ENCODE measurements at regions not wholly inside any gene's neighbourhood (a gene's known extent, or its start where the extent isn't known, plus 50 kb on each side); places are given as distances from the start of the nearest gene placed in this dataset.
"Not testable (repeated sequence)": the region's sequence is repeated elsewhere in the genome, so short reads cannot be mapped to it uniquely, and the experiment has no call there.

DNA sequence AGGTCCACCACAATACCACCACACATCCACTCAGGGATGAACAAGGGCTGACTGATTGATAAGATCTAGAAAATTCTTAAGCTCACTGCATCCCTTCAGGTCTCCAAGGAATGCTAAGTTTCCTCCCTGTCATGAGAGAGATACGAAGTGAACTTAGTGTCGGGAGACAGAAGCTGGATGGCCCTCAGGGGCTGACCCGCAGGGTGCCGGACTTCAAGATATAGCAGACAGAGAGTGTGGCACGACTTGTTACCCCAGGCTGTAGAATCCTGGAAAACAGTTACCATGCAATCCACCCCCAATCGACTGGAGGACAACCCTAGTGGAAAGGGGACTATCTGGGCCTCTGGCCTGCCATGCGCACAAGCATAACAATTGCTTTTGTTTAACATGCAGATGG, 1217.5 kb upstream of the ATXN8OS start:
- H3K4me1 ChIP-seq (replicated peaks in 1 of 2; ENCODE audit: control insufficient read depth in 2 of 2, insufficient read depth in 2 of 2, low read length in 2 of 2); H3K9me1 ChIP-seq (ENCODE audit: control insufficient read depth, insufficient read depth, low read length); H3K27me3 ChIP-seq (ENCODE audit: control insufficient read depth in 2 of 2, insufficient read depth in 2 of 2, low read length in 2 of 2); H3K4me3 ChIP-seq; FAIRE-seq; H4K20me1 ChIP-seq (replicated peaks; ENCODE audit: control insufficient read depth, insufficient read depth, low read length); DNase-seq (ENCODE audit: extremely low read depth in 1 of 4, low spot score in 3 of 4); BruUV-seq (replicated peaks); H3K36me3 ChIP-seq (ENCODE audit: control insufficient read depth, insufficient read depth, low read length); H3K9ac ChIP-seq (ENCODE audit: insufficient read depth in 1 of 2, low read depth in 2 of 2, low read length in 2 of 2); H3K27ac ChIP-seq (ENCODE audit: extremely low read depth, low read depth, low read length); H3K79me2 ChIP-seq (ENCODE audit: control insufficient read depth, insufficient read depth, low read length); intact Hi-C loops (cut with micrococcal nuclease); ATAC-seq; H2AFZ ChIP-seq (ENCODE audit: low read depth, low read length); H3K9me3 ChIP-seq (replicated peaks; ENCODE audit: control insufficient read depth, insufficient read depth, low read depth, low read length); CTCF ChIA-PET (ENCODE audit: low intra/inter-chr PET ratio); H3K4me2 ChIP-seq (ENCODE audit: insufficient read depth, low read length); in situ Hi-C loops (cut with MboI): not testable (repeated sequence)
- POLR2A ChIA-PET: interaction anchor here (0.9 kb wide), 1 partner anchor 12 kb away, joined by 4 read pairs; no protein-coding TSS in a partner anchor
- 10% methylated on average over 5 of the region's 7 CpGs for WGBS (ENCODE audit: insufficient coverage, low coverage, missing lambda C conversion rate)

- Histone ChIP-seq H3K9me1 (ENCODE audit: control insufficient read depth, insufficient read depth, low read length) (no peaks in the 10 kb centered on the region), H3K4me2 (ENCODE audit: insufficient read depth, low read length) (no peak overlapping the region), H3K4me1 (replicated peaks in 1 of 2; ENCODE audit: control insufficient read depth in 2 of 2, insufficient read depth in 2 of 2, low read length in 2 of 2) (no peaks in the 10 kb centered on the region), H4K20me1 (replicated peaks; ENCODE audit: control insufficient read depth, insufficient read depth, low read length) (no peaks in the 10 kb centered on the region), H3K27me3 (ENCODE audit: control insufficient read depth in 2 of 2, insufficient read depth in 2 of 2, low read length in 2 of 2) (no peaks in the 10 kb centered on the region), H3K36me3 (ENCODE audit: control insufficient read depth, insufficient read depth, low read length) (no peaks in the 10 kb centered on the region), H3K9me3 (replicated peaks; ENCODE audit: control insufficient read depth, insufficient read depth, low read depth, low read length) (no peaks in the 10 kb centered on the region), H2AFZ (ENCODE audit: low read depth, low read length) (no peak overlapping the region), H3K4me3 (no peak overlapping the region), H3K27ac (ENCODE audit: extremely low read depth, low read depth, low read length) (no peak overlapping the region), H3K79me2 (ENCODE audit: control insufficient read depth, insufficient read depth, low read length) (no peaks in the 10 kb centered on the region), H3K9ac (ENCODE audit: insufficient read depth in 1 of 2, low read depth in 2 of 2, low read length in 2 of 2) (no peak overlapping the region)
- in situ Hi-C loops (cut with MboI) (no loop called here), intact Hi-C loops (cut with micrococcal nuclease) (no loop called here)
- DNase-seq (ENCODE audit: extremely low read depth in 1 of 4, low spot score in 3 of 4) (peak in 1 of 4 experiments; percentile 1), FAIRE-seq (no peak), ATAC-seq (no peak)
- WGBS (ENCODE audit: insufficient coverage, low coverage, missing lambda C conversion rate): 6% methylated on average over 4 of the region's 4 CpGs
- CTCF ChIA-PET (ENCODE audit: low intra/inter-chr PET ratio): no interaction called here
- TF ChIP-seq SMARCB1 (IDR thresholded peaks at IDR 0.05; ENCODE audit: insufficient read length, low read depth) (no peak), WHSC1 (IDR thresholded peaks at IDR 0.05; ENCODE audit: low read length) (no peak), NR1H2 (CRISPR knock-in tag; IDR thresholded peaks at IDR 0.05) (no peak), GABPB2 (CRISPR knock-in tag; conservative IDR thresholded peaks at IDR 0.05) (no peak), MTA2 (IDR thresholded peaks at IDR 0.05; ENCODE audit: low read depth) (no peak), ZNF121 (CRISPR knock-in tag; conservative IDR thresholded peaks at IDR 0.05) (no peak), ERF (CRISPR knock-in tag; IDR thresholded peaks at IDR 0.05) (no peak), ZNF316 (IDR thresholded peaks at IDR 0.05) (no peak), DDX20 (tag; IDR thresholded peaks at IDR 0.05; ENCODE audit: low read depth) (no peak), LCOR (CRISPR knock-in tag; IDR thresholded peaks at IDR 0.05) (no peak), PHB2 (IDR thresholded peaks at IDR 0.05; ENCODE audit: low read depth) (no peak)
- TF ChIP-seq, protein P1, sequence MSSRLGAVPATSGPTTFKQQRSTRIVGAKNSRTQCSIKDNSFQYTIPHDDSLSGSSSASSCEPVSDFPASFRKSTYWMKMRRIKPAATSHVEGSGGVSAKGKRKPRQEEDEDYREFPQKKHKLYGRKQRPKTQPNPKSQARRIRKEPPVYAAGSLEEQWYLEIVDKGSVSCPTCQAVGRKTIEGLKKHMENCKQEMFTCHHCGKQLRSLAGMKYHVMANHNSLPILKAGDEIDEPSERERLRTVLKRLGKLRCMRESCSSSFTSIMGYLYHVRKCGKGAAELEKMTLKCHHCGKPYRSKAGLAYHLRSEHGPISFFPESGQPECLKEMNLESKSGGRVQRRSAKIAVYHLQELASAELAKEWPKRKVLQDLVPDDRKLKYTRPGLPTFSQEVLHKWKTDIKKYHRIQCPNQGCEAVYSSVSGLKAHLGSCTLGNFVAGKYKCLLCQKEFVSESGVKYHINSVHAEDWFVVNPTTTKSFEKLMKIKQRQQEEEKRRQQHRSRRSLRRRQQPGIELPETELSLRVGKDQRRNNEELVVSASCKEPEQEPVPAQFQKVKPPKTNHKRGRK (tag; IDR thresholded peaks at IDR 0.05): no peak
- POLR2A ChIA-PET: no interaction called here
- BruUV-seq (replicated peaks): no TSS peak
Observed at GRCh38 chr13:68888832-68889231, 1218.8 kb upstream of the ATXN8OS start.

All from K562 (cell line).